Sigmoid colon (tissue), 6 donors: ENCODE measurements at regions not wholly inside any gene's neighbourhood (a gene's known extent, or its start where the extent isn't known, plus 50 kb on each side); places are given as distances from the start of the nearest gene placed in this dataset.

ENCODE experiments used
- DNase-seq: peaks from one replicate; pipeline ENCODE4 v3.0.0-alpha.2; 2019
- H3K27ac ChIP-seq, 4 donors: fragments of 200-600 bp; sonication (generic); one replicate each; pipeline ENCODE4 v1.5.1; 2016 to 2019; ENCODE audit warnings: mild to moderate bottlenecking in 1 of 4
- H3K27me3 ChIP-seq, 3 donors: fragments of 200-600 bp; sonication (generic); one replicate each; pipeline ENCODE4 v1.5.1; 2019; ENCODE audit warnings: mild to moderate bottlenecking in 1 of 3
- H3K36me3 ChIP-seq, 4 donors: fragments of 200-600 bp; sonication (generic); one replicate each; pipeline ENCODE4 v1.5.1; 2016 to 2019
- H3K4me1 ChIP-seq, 4 donors: fragments of 200-600 bp; sonication (generic); one replicate each; pipeline ENCODE4 v1.5.1; 2017 to 2019
- H3K4me3 ChIP-seq, 4 donors: fragments of 200-600 bp; sonication (generic); one replicate each; pipeline ENCODE4 v1.5.1; 2017 to 2019; ENCODE audit warnings: mild to moderate bottlenecking in 2 of 4, moderate library complexity in 1 of 4
- H3K9me3 ChIP-seq, 4 donors: fragments of 200-600 bp in 3 of 4; sonication (generic) in 3 of 4; one replicate each; pipeline versions ENCODE4 v1.5.1 to v1.6.1; 2013 to 2019
- EP300 ChIP-seq, 4 donors: sonication (generic); formaldehyde crosslinking; IDR thresholded peaks; one replicate each; pipeline ENCODE4 v1.6.1; 2017; ENCODE audit warnings: antibody characterized with exemption in 4 of 4
- POLR2A ChIP-seq, 2 donors: fragments of 450-650 bp; IDR thresholded peaks; one replicate each; pipeline ENCODE4 v1.6.1; 2016; ENCODE audit warnings: antibody characterized with exemption in 2 of 2, mild to moderate bottlenecking in 2 of 2, moderate library complexity in 2 of 2
- POLR2AphosphoS5 ChIP-seq, 4 donors: sonication (generic); formaldehyde crosslinking; IDR thresholded peaks; one replicate each; pipeline ENCODE4 v1.6.1; 2017; ENCODE audit warnings: antibody characterized with exemption in 4 of 4
- WGBS, 2 donors: extraction: QIAGEN DNeasy Blood & Tissue Kit; methylation state at CpG; one replicate each; pipeline ENCODE4 v1.1.7; 2013; 5-methylcytosine and 5-hydroxymethylcytosine counted together
- intact Hi-C: fragments of 100-400 bp; cut with DNase I; formaldehyde crosslinking; loops from one replicate; pipeline ENCODE4 v1.15.1; 2023
- TF ChIP-seq, protein P1 (sequence below), 4 experiments: fragments of 450-650 bp in 3 of 4; fragments of 200-600 bp in 1 of 4; IDR thresholded peaks; one replicate each; pipeline ENCODE4 v1.5.1; 2016 to 2019; ENCODE audit warnings: antibody characterized with exemption in 4 of 4, mild to moderate bottlenecking in 3 of 4, moderate library complexity in 2 of 4
- donor health status: healthy with polysubstance abuse.
- donor health status: healthy.

DNA sequence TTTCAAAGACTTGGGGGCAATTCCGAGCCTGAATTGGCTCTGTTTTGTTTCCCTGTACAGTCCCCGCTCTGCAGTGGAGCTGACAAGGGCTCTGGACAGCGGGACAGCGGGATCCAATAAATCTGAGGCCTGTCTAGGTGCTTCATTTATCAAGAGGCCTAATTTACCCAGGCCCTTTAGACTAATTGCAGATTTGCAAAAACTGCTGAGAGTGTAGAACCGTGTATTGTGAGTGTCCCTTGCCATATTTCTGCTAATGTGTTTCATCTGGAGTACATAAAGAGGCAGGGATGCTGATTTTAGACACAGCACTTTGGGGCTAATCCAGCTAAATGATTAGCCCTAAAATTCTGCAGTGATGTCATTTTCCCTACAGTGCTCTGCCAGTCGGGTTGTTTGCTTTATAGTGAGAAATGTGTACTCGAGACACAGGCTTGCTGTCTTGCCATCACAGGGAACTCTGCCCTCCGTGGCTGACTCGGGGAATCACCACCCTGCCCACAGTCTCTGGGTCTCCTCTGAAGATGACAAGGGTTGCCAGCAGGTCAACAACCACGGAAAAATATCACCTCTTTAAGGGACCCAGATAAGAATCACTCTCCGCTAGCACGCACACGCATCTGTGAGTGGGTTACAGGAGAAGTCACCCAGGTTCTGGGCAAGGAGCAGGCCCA, 592.0 kb downstream of the BNC2 start:
- TF ChIP-seq EP300 (IDR thresholded peaks at IDR 0.05) (no peak), POLR2A (IDR thresholded peaks at IDR 0.05) (no peak), POLR2AphosphoS5 (IDR thresholded peaks at IDR 0.05) (no peak)
- TF ChIP-seq, protein P1, sequence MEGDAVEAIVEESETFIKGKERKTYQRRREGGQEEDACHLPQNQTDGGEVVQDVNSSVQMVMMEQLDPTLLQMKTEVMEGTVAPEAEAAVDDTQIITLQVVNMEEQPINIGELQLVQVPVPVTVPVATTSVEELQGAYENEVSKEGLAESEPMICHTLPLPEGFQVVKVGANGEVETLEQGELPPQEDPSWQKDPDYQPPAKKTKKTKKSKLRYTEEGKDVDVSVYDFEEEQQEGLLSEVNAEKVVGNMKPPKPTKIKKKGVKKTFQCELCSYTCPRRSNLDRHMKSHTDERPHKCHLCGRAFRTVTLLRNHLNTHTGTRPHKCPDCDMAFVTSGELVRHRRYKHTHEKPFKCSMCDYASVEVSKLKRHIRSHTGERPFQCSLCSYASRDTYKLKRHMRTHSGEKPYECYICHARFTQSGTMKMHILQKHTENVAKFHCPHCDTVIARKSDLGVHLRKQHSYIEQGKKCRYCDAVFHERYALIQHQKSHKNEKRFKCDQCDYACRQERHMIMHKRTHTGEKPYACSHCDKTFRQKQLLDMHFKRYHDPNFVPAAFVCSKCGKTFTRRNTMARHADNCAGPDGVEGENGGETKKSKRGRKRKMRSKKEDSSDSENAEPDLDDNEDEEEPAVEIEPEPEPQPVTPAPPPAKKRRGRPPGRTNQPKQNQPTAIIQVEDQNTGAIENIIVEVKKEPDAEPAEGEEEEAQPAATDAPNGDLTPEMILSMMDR (IDR thresholded peaks at IDR 0.05): no peak
- H3K9me3 ChIP-seq: no peaks in the 10 kb centered on the region
- intact Hi-C loops: no loop called here
- 82 to 85% methylated on average over 13 of the region's 13 CpGs for WGBS, 2 donors
- H3K27me3 ChIP-seq: no peaks in the 10 kb centered on the region
- H3K4me3 ChIP-seq: no peak overlapping the region
- no peak for DNase-seq
- peak overlapping the region in 3 of 4 donors; percentile 23 to 58 (median 53) for H3K27ac ChIP-seq
- peaks cover 0 to 46% (median 33%) of the 10 kb centered on the region in 4 donors for H3K4me1 ChIP-seq
- no peaks in the 10 kb centered on the region for H3K36me3 ChIP-seq

- H3K27ac ChIP-seq: peak overlapping the region in 3 of 4 donors; percentile 53 to 73 (median 68)
- TF ChIP-seq EP300 (IDR thresholded peaks at IDR 0.05) (no peak), POLR2A (IDR thresholded peaks at IDR 0.05) (no peak), POLR2AphosphoS5 (IDR thresholded peaks at IDR 0.05) (no peak)
- TF ChIP-seq, protein P1 (IDR thresholded peaks at IDR 0.05): no peak
- DNase-seq: no peak
- WGBS, 2 donors: 81% methylated on average over 5 of the region's 5 CpGs
- H3K27me3 ChIP-seq: no peaks in the 10 kb centered on the region
- H3K4me1 ChIP-seq: peaks cover 0 to 37% (median 29%) of the 10 kb centered on the region in 4 donors
- no peak overlapping the region for H3K4me3 ChIP-seq
- intact Hi-C loops: no loop called here
- H3K9me3 ChIP-seq: no peaks in the 10 kb centered on the region
- H3K36me3 ChIP-seq: no peaks in the 10 kb centered on the region
Measured at GRCh38 chr9:16281707-16282106, 588.8 kb downstream of the BNC2 start.

GRCh38 chr9:16282216-16282615, 588.3 kb downstream of the BNC2 start:
- Histone ChIP-seq H3K9me3 (no peaks in the 10 kb centered on the region), H3K4me1 (peaks cover 0 to 33% (median 28%) of the 10 kb centered on the region in 4 donors), H3K27me3 (no peaks in the 10 kb centered on the region), H3K36me3 (no peaks in the 10 kb centered on the region), H3K4me3 (no peak overlapping the region), H3K27ac (peak overlapping the region in 3 of 4 donors; percentile 53 to 73 (median 68))
- intact Hi-C loops: no loop called here
- no peak for DNase-seq
- TF ChIP-seq EP300 (IDR thresholded peaks at IDR 0.05) (no peak), POLR2AphosphoS5 (IDR thresholded peaks at IDR 0.05) (no peak), POLR2A (IDR thresholded peaks at IDR 0.05) (no peak)
- TF ChIP-seq, protein P1 (IDR thresholded peaks at IDR 0.05): no peak
- WGBS, 2 donors: 82% methylated on average over 2 of the region's 2 CpGs

GRCh38 chr9:16282718-16283117, 587.8 kb downstream of the BNC2 start:
- no peaks in the 10 kb centered on the region for H3K36me3 ChIP-seq
- H3K27me3 ChIP-seq: no peaks in the 10 kb centered on the region
- no peak overlapping the region for H3K4me3 ChIP-seq
- TF ChIP-seq, protein P1 (IDR thresholded peaks at IDR 0.05): no peak
- TF ChIP-seq EP300 (IDR thresholded peaks at IDR 0.05): no peak
- TF ChIP-seq POLR2A (IDR thresholded peaks at IDR 0.05): no peak
- no peak for TF ChIP-seq POLR2AphosphoS5 (IDR thresholded peaks at IDR 0.05)
- intact Hi-C loops: no loop called here
- WGBS, 2 donors: 89% methylated on average over 9 of the region's 9 CpGs
- no peaks in the 10 kb centered on the region for H3K9me3 ChIP-seq
- H3K27ac ChIP-seq: peak overlapping the region in 3 of 4 donors; percentile 53 to 73 (median 68)
- DNase-seq: no peak
- peaks cover 0 to 33% (median 28%) of the 10 kb centered on the region in 4 donors for H3K4me1 ChIP-seq
